Fibroblast of lung (primary cell): ENCODE measurements at regions not wholly inside any gene's neighbourhood (a gene's known extent, or its start where the extent isn't known, plus 50 kb on each side); places are given as distances from the start of the nearest gene placed in this dataset.

Experiments used
- CTCF ChIP-seq, 2 donors: IDR thresholded peaks in 1 of 2; conservative IDR thresholded peaks in 1 of 2; 1 replicate in 1 of 2; 2 replicates in 1 of 2; pipeline ENCODE4 v1.5.1; 2011 to 2012; ENCODE audit warnings: low read length in 2 of 2, control low read depth in 1 of 2, inconsistent platforms in 1 of 2, low read depth in 1 of 2, mild to moderate bottlenecking in 1 of 2
- EZH2 ChIP-seq: IDR thresholded peaks from 2 replicates; pipeline ENCODE4 v1.5.1; 2012; ENCODE audit warnings: low read length, control low read depth, mild to moderate bottlenecking; ENCODE audit errors: missing control alignments

GRCh38 chr6:112663698-112664097, 316.6 kb downstream of the RFPL4B start:
- no peak for TF ChIP-seq EZH2
- no peak for TF ChIP-seq CTCF (conservative IDR thresholded peaks at IDR 0.05 in 1 of 2, IDR thresholded peaks at IDR 0.05 in 1 of 2; ENCODE audit: low read depth in 1 of 2, low read length in 2 of 2)
